ENCODE measurements at regions not wholly inside any gene's neighbourhood (a gene's known extent, or its start where the extent isn't known, plus 50 kb on each side); places are given as distances from the start of the nearest gene placed in this dataset.

DNA sequence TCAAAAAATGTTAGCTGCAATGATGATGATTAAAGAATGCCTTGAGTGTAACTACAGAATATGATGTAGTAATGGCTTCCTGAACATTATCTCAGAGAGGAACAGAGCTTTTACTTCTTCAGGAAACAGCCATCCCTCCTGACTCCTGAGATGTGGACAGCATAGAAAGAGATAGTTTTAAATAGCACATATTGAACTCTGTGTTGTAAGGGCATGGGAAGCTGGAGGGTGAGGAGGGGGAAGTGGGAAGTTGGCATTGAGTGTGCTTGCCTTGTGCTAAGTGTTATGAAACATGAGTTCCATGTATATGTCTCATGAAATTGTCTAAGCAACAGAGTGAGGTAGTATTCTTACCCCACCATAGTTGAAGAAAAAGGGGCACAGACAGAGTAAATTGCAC is 161.5 kb upstream of the SLC28A3 start:
- no peak overlapping the region for H3K4me3 ChIP-seq (replicated peaks; ENCODE audit: low read depth, low read length)
- DNase-seq (ENCODE audit: extremely low read depth, low read depth), result no peak
- TF ChIP-seq, protein P1, sequence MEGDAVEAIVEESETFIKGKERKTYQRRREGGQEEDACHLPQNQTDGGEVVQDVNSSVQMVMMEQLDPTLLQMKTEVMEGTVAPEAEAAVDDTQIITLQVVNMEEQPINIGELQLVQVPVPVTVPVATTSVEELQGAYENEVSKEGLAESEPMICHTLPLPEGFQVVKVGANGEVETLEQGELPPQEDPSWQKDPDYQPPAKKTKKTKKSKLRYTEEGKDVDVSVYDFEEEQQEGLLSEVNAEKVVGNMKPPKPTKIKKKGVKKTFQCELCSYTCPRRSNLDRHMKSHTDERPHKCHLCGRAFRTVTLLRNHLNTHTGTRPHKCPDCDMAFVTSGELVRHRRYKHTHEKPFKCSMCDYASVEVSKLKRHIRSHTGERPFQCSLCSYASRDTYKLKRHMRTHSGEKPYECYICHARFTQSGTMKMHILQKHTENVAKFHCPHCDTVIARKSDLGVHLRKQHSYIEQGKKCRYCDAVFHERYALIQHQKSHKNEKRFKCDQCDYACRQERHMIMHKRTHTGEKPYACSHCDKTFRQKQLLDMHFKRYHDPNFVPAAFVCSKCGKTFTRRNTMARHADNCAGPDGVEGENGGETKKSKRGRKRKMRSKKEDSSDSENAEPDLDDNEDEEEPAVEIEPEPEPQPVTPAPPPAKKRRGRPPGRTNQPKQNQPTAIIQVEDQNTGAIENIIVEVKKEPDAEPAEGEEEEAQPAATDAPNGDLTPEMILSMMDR (IDR thresholded peaks at IDR 0.05; ENCODE audit: low read depth, low read length, missing control alignments), result no peak

DNA sequence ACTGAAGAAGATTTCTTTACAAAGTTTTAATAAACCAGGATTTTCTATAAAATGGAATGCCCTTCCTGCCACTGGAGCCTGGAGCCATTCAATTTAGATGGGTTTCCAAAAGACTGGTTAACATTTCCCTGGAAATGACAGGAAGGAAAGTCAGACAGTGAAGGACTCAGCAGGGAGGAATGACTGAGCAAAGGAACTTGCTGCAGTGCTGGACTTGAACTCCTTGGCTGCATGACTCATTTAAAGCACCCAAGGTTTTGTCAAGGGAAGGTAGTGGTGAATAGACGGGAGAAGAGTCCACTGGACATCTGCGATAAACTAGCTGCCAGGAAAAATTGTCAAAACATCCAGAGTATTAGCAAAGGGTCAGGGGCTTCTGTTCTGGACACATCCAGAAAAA is 163.8 kb upstream of the SLC28A3 start:
- H3K4me3 ChIP-seq (replicated peaks; ENCODE audit: low read depth, low read length), result no peak overlapping the region
- DNase-seq (ENCODE audit: extremely low read depth, low read depth), result no peak
- TF ChIP-seq, protein P1 (IDR thresholded peaks at IDR 0.05; ENCODE audit: low read depth, low read length, missing control alignments), result no peak

DNA sequence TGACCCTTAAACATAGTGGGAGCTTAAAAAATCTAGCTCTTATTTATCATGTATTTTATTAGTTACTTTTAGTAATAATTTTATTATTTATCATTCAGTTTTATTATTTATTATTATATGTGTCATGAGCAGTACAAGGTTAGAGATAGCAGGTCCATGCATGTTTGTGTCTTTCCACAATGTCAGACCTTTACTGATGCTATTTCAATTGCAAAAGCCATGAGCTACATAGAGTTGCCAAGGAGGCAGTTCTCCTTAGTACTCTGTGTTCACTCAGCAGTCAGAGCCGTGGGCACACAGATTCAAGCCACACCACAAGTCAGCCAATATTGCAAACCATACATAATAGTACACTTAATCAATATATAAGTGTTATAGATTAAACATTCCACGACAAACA is 157.9 kb upstream of the NTRK2 start:
- TF ChIP-seq, protein P1 (IDR thresholded peaks at IDR 0.05; ENCODE audit: low read depth, low read length, missing control alignments), result no peak
- no peak overlapping the region for H3K4me3 ChIP-seq (replicated peaks; ENCODE audit: low read depth, low read length)
- no peak for DNase-seq (ENCODE audit: extremely low read depth, low read depth)

DNA sequence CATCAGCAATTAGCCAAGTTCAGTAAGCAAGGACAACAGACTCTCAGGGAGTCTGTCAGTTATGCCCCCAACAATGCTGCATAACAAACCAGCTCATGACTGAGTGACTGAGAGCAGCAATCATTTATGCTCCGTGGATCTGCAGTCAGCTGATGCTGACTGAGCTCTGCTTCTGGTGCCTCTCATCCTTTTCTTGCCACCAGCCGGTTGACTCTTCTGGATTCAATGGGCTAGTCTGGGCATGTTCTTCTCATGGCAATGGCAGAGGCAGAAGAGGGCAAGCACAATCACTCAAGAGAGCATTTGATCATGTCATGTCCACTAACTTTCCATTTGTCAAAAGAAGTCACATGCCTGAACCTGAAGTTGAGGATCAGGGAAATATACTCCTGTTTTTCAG is 157.0 kb upstream of the NTRK2 start:
- TF ChIP-seq, protein P1 (IDR thresholded peaks at IDR 0.05; ENCODE audit: low read depth, low read length, missing control alignments), result no peak
- no peak for DNase-seq (ENCODE audit: extremely low read depth, low read depth)
- no peak overlapping the region for H3K4me3 ChIP-seq (replicated peaks; ENCODE audit: low read depth, low read length)

DNA sequence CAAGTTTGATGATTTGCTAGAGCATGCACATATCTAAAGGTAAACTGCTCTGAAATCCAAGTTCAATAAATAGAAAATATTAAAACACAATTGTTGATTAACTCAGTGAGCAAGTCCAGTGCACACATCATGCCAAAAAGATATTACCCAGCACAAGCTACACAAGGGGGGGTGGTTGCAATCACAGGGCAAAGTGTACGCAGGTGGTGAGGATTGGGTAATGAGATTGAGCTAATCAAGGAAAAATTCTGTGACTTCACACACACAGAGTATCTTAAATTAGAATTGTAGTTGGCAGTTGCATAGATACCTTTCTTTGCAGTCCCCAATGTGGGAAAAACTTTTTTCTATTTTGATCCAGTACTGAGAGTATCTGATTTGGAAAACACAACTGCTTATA is 156.1 kb upstream of the NTRK2 start:
- no peak for DNase-seq (ENCODE audit: extremely low read depth, low read depth)

DNA sequence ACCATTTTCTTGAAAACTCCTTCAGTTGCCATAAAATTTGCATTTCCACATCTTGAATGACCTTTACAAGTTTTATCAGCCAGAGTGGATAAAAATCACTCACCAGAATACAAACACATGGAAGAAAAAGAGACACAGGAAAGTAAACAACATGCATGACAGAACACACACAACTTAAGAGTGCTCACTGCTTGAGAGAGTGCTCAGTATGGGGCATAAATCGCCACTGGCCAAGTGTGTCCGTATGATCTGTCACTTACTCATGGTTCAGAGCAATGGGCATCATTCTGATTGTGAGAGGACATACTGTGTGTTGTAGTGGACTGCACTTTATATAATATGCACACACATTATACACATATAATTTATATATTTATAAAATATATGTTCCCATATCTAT is 155.6 kb upstream of the NTRK2 start:
- H3K4me3 ChIP-seq (replicated peaks; ENCODE audit: low read depth, low read length), result no peak overlapping the region
- TF ChIP-seq, protein P1 (IDR thresholded peaks at IDR 0.05; ENCODE audit: low read depth, low read length, missing control alignments), result no peak
- DNase-seq (ENCODE audit: extremely low read depth, low read depth), result no peak

More for the DNA sequence above, 156.1 kb upstream of the NTRK2 start:
- H3K4me3 ChIP-seq (replicated peaks; ENCODE audit: low read depth, low read length), result no peak overlapping the region
- TF ChIP-seq, protein P1 (IDR thresholded peaks at IDR 0.05; ENCODE audit: low read depth, low read length, missing control alignments), result no peak

DNA sequence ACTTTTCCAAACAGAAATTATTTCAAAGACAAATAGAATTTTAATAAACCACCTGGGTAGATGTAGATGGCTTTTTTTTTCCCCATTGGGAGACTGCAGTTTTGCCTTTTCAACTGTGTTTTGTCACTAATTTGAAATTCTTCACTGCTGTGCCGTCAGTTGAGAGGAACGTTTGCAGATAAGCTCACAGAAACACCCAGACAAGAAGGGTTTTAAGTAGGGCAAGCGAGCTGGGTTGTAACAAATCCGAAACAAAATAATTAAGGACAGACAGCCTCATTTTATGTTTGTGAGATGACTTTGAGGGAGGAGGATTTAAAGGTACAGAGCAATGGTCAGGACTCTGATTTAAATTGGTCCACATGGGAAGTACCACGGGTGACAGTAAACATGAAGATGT is 155.1 kb upstream of the NTRK2 start:
- DNase-seq (ENCODE audit: extremely low read depth, low read depth), result no peak
- TF ChIP-seq, protein P1 (IDR thresholded peaks at IDR 0.05; ENCODE audit: low read depth, low read length, missing control alignments), result no peak

More for the DNA sequence above, 155.1 kb upstream of the NTRK2 start:
- H3K4me3 ChIP-seq (replicated peaks; ENCODE audit: low read depth, low read length), result no peak overlapping the region
